ENCODE measurements at regions not wholly inside any gene's neighbourhood (a gene's known extent, or its start where the extent isn't known, plus 50 kb on each side); places are given as distances from the start of the nearest gene placed in this dataset.
"Not testable (repeated sequence)": the region's sequence is repeated elsewhere in the genome, so short reads cannot be mapped to it uniquely, and the experiment has no call there.

- intact Hi-C loops (cut with micrococcal nuclease) = no loop called here
Measured at GRCh38 chr7:115574681-115575291, 455.8 kb downstream of the TFEC start.

- intact Hi-C loops (cut with micrococcal nuclease) = no loop called here
Measured at GRCh38 chr7:115572111-115572510, 458.5 kb downstream of the TFEC start.

- intact Hi-C loops (cut with micrococcal nuclease) = no loop called here
Measured at GRCh38 chr7:115561335-115562110, 469.0 kb downstream of the TFEC start.

GRCh38 chr7:115559877-115560276 is 470.7 kb downstream of the TFEC start:
- intact Hi-C loops (cut with micrococcal nuclease) = no loop called here

GRCh38 chr7:115558161-115558560 is 472.4 kb downstream of the TFEC start:
- intact Hi-C loops (cut with micrococcal nuclease) = no loop called here

- intact Hi-C loops (cut with micrococcal nuclease) = not testable (repeated sequence)
Measured at GRCh38 chr7:115557296-115557695, 473.3 kb downstream of the TFEC start.

GRCh38 chr7:115552766-115553165 is 477.8 kb downstream of the TFEC start:
- intact Hi-C loops (cut with micrococcal nuclease) = no loop called here

GRCh38 chr7:115549910-115550309 is 480.7 kb downstream of the TFEC start:
- intact Hi-C loops (cut with micrococcal nuclease) = no loop called here

GRCh38 chr7:115548756-115549155 is 481.8 kb downstream of the TFEC start:
- intact Hi-C loops (cut with micrococcal nuclease) = no loop called here

GRCh38 chr7:115546790-115547189 is 483.8 kb downstream of the TFEC start:
- intact Hi-C loops (cut with micrococcal nuclease) = no loop called here

- intact Hi-C loops (cut with micrococcal nuclease) = no loop called here
Measured at GRCh38 chr7:115533785-115534184, 496.8 kb downstream of the TFEC start.

GRCh38 chr7:115526278-115526677 is 504.3 kb downstream of the TFEC start:
- intact Hi-C loops (cut with micrococcal nuclease) = no loop called here

GRCh38 chr7:115522174-115522573 is 508.4 kb downstream of the TFEC start:
- intact Hi-C loops (cut with micrococcal nuclease) = no loop called here

- intact Hi-C loops (cut with micrococcal nuclease) = loop anchor here (5.0 kb wide), 1 partner anchor 396 kb away; no protein-coding TSS in a partner anchor
Measured at GRCh38 chr7:115516341-115516740, 514.2 kb downstream of the TFEC start.

GRCh38 chr7:115511330-115511729 is 519.2 kb downstream of the TFEC start:
- intact Hi-C loops (cut with micrococcal nuclease) = no loop called here

- intact Hi-C loops (cut with micrococcal nuclease) = no loop called here
Measured at GRCh38 chr7:115505136-115505535, 525.4 kb downstream of the TFEC start.

- intact Hi-C loops (cut with micrococcal nuclease) = no loop called here
Measured at GRCh38 chr7:115499956-115500355, 530.6 kb downstream of the TFEC start.

- intact Hi-C loops (cut with micrococcal nuclease) = no loop called here
Measured at GRCh38 chr7:115496006-115496405, 534.6 kb downstream of the TFEC start.

- intact Hi-C loops (cut with micrococcal nuclease) = no loop called here
Measured at GRCh38 chr7:115494529-115495147, 535.9 kb downstream of the TFEC start.

GRCh38 chr7:115493381-115493780 is 537.2 kb downstream of the TFEC start:
- intact Hi-C loops (cut with micrococcal nuclease) = no loop called here

GRCh38 chr7:115491744-115492380 is 538.7 kb downstream of the TFEC start:
- intact Hi-C loops (cut with micrococcal nuclease) = no loop called here

GRCh38 chr7:115479448-115479847 is 551.1 kb downstream of the TFEC start:
- intact Hi-C loops (cut with micrococcal nuclease) = loop anchor here (5.0 kb wide), 1 partner anchor 612 kb away; no protein-coding TSS in a partner anchor

Measured in T-helper 1 cell treated with Interleukin-12 subunit alpha and Interleukin-12 subunit beta and Interleukin-4 antibody, amounts not matched to agents 30 ng/mL and 1 ng/mL, for 36 hours (primary cell).